ENCODE measurements at regions not wholly inside any gene's neighbourhood (a gene's known extent, or its start where the extent isn't known, plus 50 kb on each side); places are given as distances from the start of the nearest gene placed in this dataset.

GRCh38 chr6:4466261-4466660, 309.9 kb upstream of the CDYL start:
- ATAC-seq (replicated peaks) = no peak
- H3K27ac Mint-ChIP-seq = no peak overlapping the region
- peaks cover 12% of the 10 kb centered on the region for H3K27me3 Mint-ChIP-seq
- no peaks in the 10 kb centered on the region for H3K4me1 Mint-ChIP-seq
- H3K36me3 Mint-ChIP-seq (ENCODE audit: low read depth) = no peaks in the 10 kb centered on the region
- no peak overlapping the region for H3K4me3 Mint-ChIP-seq
- peaks cover 2% of the 10 kb centered on the region for H3K9me3 Mint-ChIP-seq

- Mint-ChIP-seq H3K27ac (no peak overlapping the region), H3K4me3 (no peak overlapping the region), H3K36me3 (ENCODE audit: low read depth) (no peaks in the 10 kb centered on the region), H3K9me3 (no peaks in the 10 kb centered on the region), H3K4me1 (no peaks in the 10 kb centered on the region), H3K27me3 (peaks cover 13% of the 10 kb centered on the region)
- ATAC-seq (replicated peaks) = no peak
Measured at GRCh38 chr6:4464638-4465037, 311.6 kb upstream of the CDYL start.

GRCh38 chr6:4463236-4463635, 313.0 kb upstream of the CDYL start:
- Mint-ChIP-seq H3K9me3 (no peaks in the 10 kb centered on the region), H3K27me3 (peaks cover 20% of the 10 kb centered on the region), H3K4me3 (no peak overlapping the region), H3K27ac (no peak overlapping the region), H3K36me3 (ENCODE audit: low read depth) (no peaks in the 10 kb centered on the region), H3K4me1 (no peaks in the 10 kb centered on the region)
- no peak for ATAC-seq (replicated peaks)

- H3K4me3 Mint-ChIP-seq = no peak overlapping the region
- peaks cover 12% of the 10 kb centered on the region for H3K27me3 Mint-ChIP-seq
- H3K4me1 Mint-ChIP-seq = no peaks in the 10 kb centered on the region
- no peak overlapping the region for H3K27ac Mint-ChIP-seq
- H3K36me3 Mint-ChIP-seq (ENCODE audit: low read depth) = no peaks in the 10 kb centered on the region
- no peak for ATAC-seq (replicated peaks)
- H3K9me3 Mint-ChIP-seq = no peaks in the 10 kb centered on the region
Measured at GRCh38 chr6:4460586-4461475, 315.4 kb upstream of the CDYL start.

- Mint-ChIP-seq H3K4me1 (no peaks in the 10 kb centered on the region), H3K27me3 (peaks cover 12% of the 10 kb centered on the region), H3K9me3 (no peaks in the 10 kb centered on the region), H3K4me3 (no peak overlapping the region), H3K27ac (no peak overlapping the region), H3K36me3 (ENCODE audit: low read depth) (no peaks in the 10 kb centered on the region)
- ATAC-seq (replicated peaks) = no peak
Measured at GRCh38 chr6:4459996-4460395, 316.2 kb upstream of the CDYL start.

GRCh38 chr6:4459032-4459431, 317.2 kb upstream of the CDYL start:
- Mint-ChIP-seq H3K9me3 (no peaks in the 10 kb centered on the region), H3K4me1 (no peaks in the 10 kb centered on the region), H3K36me3 (ENCODE audit: low read depth) (no peaks in the 10 kb centered on the region), H3K27me3 (peaks cover 15% of the 10 kb centered on the region), H3K27ac (no peak overlapping the region), H3K4me3 (no peak overlapping the region)
- no peak for ATAC-seq (replicated peaks)

- H3K27me3 Mint-ChIP-seq = peaks cover 23% of the 10 kb centered on the region
- no peaks in the 10 kb centered on the region for H3K36me3 Mint-ChIP-seq (ENCODE audit: low read depth)
- peaks cover 5% of the 10 kb centered on the region for H3K9me3 Mint-ChIP-seq
Measured at GRCh38 chr6:4451718-4452117, 316.3 kb upstream of the ECI2 start.

GRCh38 chr6:4451081-4451480, 315.7 kb upstream of the ECI2 start:
- Mint-ChIP-seq H3K9me3 (peaks cover 5% of the 10 kb centered on the region), H3K27ac (no peak overlapping the region), H3K36me3 (ENCODE audit: low read depth) (no peaks in the 10 kb centered on the region), H3K27me3 (peaks cover 23% of the 10 kb centered on the region), H3K4me1 (no peaks in the 10 kb centered on the region), H3K4me3 (no peak overlapping the region)
- no peak for ATAC-seq (replicated peaks)

More at GRCh38 chr6:4451718-4452117, 316.3 kb upstream of the ECI2 start:
- no peak for ATAC-seq (replicated peaks)
- Mint-ChIP-seq H3K4me1 (no peaks in the 10 kb centered on the region), H3K4me3 (no peak overlapping the region), H3K27ac (no peak overlapping the region)

- ATAC-seq (replicated peaks) = no peak
- H3K9me3 Mint-ChIP-seq = peaks cover 5% of the 10 kb centered on the region
- H3K27ac Mint-ChIP-seq = no peak overlapping the region
- H3K27me3 Mint-ChIP-seq = peaks cover 25% of the 10 kb centered on the region
- H3K4me1 Mint-ChIP-seq = no peaks in the 10 kb centered on the region
- no peaks in the 10 kb centered on the region for H3K36me3 Mint-ChIP-seq (ENCODE audit: low read depth)
- H3K4me3 Mint-ChIP-seq = no peak overlapping the region
Measured at GRCh38 chr6:4450237-4450636, 314.9 kb upstream of the ECI2 start.

- H3K27me3 Mint-ChIP-seq = peaks cover 27% of the 10 kb centered on the region
- H3K27ac Mint-ChIP-seq = no peak overlapping the region
- ATAC-seq (replicated peaks) = no peak
- H3K36me3 Mint-ChIP-seq (ENCODE audit: low read depth) = no peaks in the 10 kb centered on the region
- peaks cover 5% of the 10 kb centered on the region for H3K9me3 Mint-ChIP-seq
- no peak overlapping the region for H3K4me3 Mint-ChIP-seq
- no peaks in the 10 kb centered on the region for H3K4me1 Mint-ChIP-seq
Measured at GRCh38 chr6:4449409-4449808, 314.0 kb upstream of the ECI2 start.

GRCh38 chr6:4448841-4449240, 313.5 kb upstream of the ECI2 start:
- H3K4me3 Mint-ChIP-seq = no peak overlapping the region
- no peaks in the 10 kb centered on the region for H3K36me3 Mint-ChIP-seq (ENCODE audit: low read depth)
- H3K27me3 Mint-ChIP-seq = peaks cover 22% of the 10 kb centered on the region
- no peak for ATAC-seq (replicated peaks)
- no peak overlapping the region for H3K27ac Mint-ChIP-seq
- no peaks in the 10 kb centered on the region for H3K4me1 Mint-ChIP-seq
- H3K9me3 Mint-ChIP-seq = peaks cover 3% of the 10 kb centered on the region

- no peaks in the 10 kb centered on the region for H3K9me3 Mint-ChIP-seq
- no peak overlapping the region for H3K4me3 Mint-ChIP-seq
- H3K36me3 Mint-ChIP-seq (ENCODE audit: low read depth) = no peaks in the 10 kb centered on the region
- peaks cover 18% of the 10 kb centered on the region for H3K27me3 Mint-ChIP-seq
- no peak for ATAC-seq (replicated peaks)
- H3K4me1 Mint-ChIP-seq = no peaks in the 10 kb centered on the region
- no peak overlapping the region for H3K27ac Mint-ChIP-seq
Measured at GRCh38 chr6:4447639-4448330, 312.4 kb upstream of the ECI2 start.

- Mint-ChIP-seq H3K4me3 (no peak overlapping the region), H3K4me1 (no peaks in the 10 kb centered on the region), H3K9me3 (no peaks in the 10 kb centered on the region), H3K27ac (no peak overlapping the region), H3K36me3 (ENCODE audit: low read depth) (no peaks in the 10 kb centered on the region), H3K27me3 (peaks cover 18% of the 10 kb centered on the region)
- ATAC-seq (replicated peaks) = no peak
Measured at GRCh38 chr6:4446982-4447381, 311.6 kb upstream of the ECI2 start.

- ATAC-seq (replicated peaks) = no peak
- H3K4me3 Mint-ChIP-seq = no peak overlapping the region
- H3K4me1 Mint-ChIP-seq = no peaks in the 10 kb centered on the region
- H3K27ac Mint-ChIP-seq = no peak overlapping the region
- H3K9me3 Mint-ChIP-seq = no peaks in the 10 kb centered on the region
- peaks cover 7% of the 10 kb centered on the region for H3K27me3 Mint-ChIP-seq
- H3K36me3 Mint-ChIP-seq (ENCODE audit: low read depth) = no peaks in the 10 kb centered on the region
Measured at GRCh38 chr6:4441981-4442434, 306.6 kb upstream of the ECI2 start.

- no peak overlapping the region for H3K4me3 Mint-ChIP-seq
- ATAC-seq (replicated peaks) = no peak
Measured at GRCh38 chr6:4439159-4439558, 303.8 kb upstream of the ECI2 start.

More at GRCh38 chr6:4439159-4439558, 303.8 kb upstream of the ECI2 start:
- peaks cover 8% of the 10 kb centered on the region for H3K27me3 Mint-ChIP-seq
- no peaks in the 10 kb centered on the region for H3K9me3 Mint-ChIP-seq
- H3K4me1 Mint-ChIP-seq = no peaks in the 10 kb centered on the region
- H3K27ac Mint-ChIP-seq = no peak overlapping the region
- H3K36me3 Mint-ChIP-seq (ENCODE audit: low read depth) = no peaks in the 10 kb centered on the region

All from activated T-helper 17 cell treated with anti-CD3 and anti-CD28 coated beads, Interleukin-2, amount 50 U/mL, for 72 hours (primary cell).